ENCODE measurements at regions not wholly inside any gene's neighbourhood (a gene's known extent, or its start where the extent isn't known, plus 50 kb on each side); places are given as distances from the start of the nearest gene placed in this dataset.

GRCh38 chr6:3551716-3552511 is 95.1 kb upstream of the SLC22A23 start:
- H3K27me3 ChIP-seq, result no peaks in the 10 kb centered on the region
- H3K9me3 ChIP-seq, result peaks cover 0 to 40% of the 10 kb centered on the region in 2 donors
- no peaks in the 10 kb centered on the region for H3K4me1 ChIP-seq
- no peaks in the 10 kb centered on the region for H3K36me3 ChIP-seq
- no peak for DNase-seq (ENCODE audit: low spot score)
- no peak for TF ChIP-seq CTCF (IDR thresholded peaks at IDR 0.05)
- H3K27ac ChIP-seq, result no peak overlapping the region
- no peak overlapping the region for H3K4me3 ChIP-seq

- Histone ChIP-seq H3K27ac (no peak overlapping the region), H3K4me1 (no peaks in the 10 kb centered on the region), H3K27me3 (no peaks in the 10 kb centered on the region), H3K36me3 (no peaks in the 10 kb centered on the region), H3K4me3 (no peak overlapping the region), H3K9me3 (peaks cover 0 to 33% of the 10 kb centered on the region in 2 donors)
- TF ChIP-seq CTCF (IDR thresholded peaks at IDR 0.05), result no peak
- DNase-seq (ENCODE audit: low spot score), result peak; percentile 18
Measured at GRCh38 chr6:3549314-3549940, 92.6 kb upstream of the SLC22A23 start.

GRCh38 chr6:3546121-3546520 is 89.3 kb upstream of the SLC22A23 start:
- H3K36me3 ChIP-seq, result no peaks in the 10 kb centered on the region
- TF ChIP-seq CTCF (IDR thresholded peaks at IDR 0.05), result no peak
- H3K9me3 ChIP-seq, result peaks cover 0 to under 1% of the 10 kb centered on the region in 2 donors
- no peaks in the 10 kb centered on the region for H3K27me3 ChIP-seq
- no peak overlapping the region for H3K27ac ChIP-seq
- H3K4me3 ChIP-seq, result no peak overlapping the region
- H3K4me1 ChIP-seq, result no peaks in the 10 kb centered on the region
- no peak for DNase-seq (ENCODE audit: low spot score)

GRCh38 chr6:3545156-3545555 is 88.3 kb upstream of the SLC22A23 start:
- Histone ChIP-seq H3K27ac (no peak overlapping the region), H3K36me3 (no peaks in the 10 kb centered on the region), H3K27me3 (no peaks in the 10 kb centered on the region), H3K4me3 (no peak overlapping the region), H3K9me3 (no peaks in the 10 kb centered on the region), H3K4me1 (no peaks in the 10 kb centered on the region)
- DNase-seq (ENCODE audit: low spot score), result no peak
- TF ChIP-seq CTCF (IDR thresholded peaks at IDR 0.05), result no peak

GRCh38 chr6:3542032-3542640 is 85.3 kb upstream of the SLC22A23 start:
- peak; percentile 38 for DNase-seq (ENCODE audit: low spot score)
- H3K4me1 ChIP-seq, result no peaks in the 10 kb centered on the region
- H3K27ac ChIP-seq, result no peak overlapping the region
- no peaks in the 10 kb centered on the region for H3K36me3 ChIP-seq
- no peak for TF ChIP-seq CTCF (IDR thresholded peaks at IDR 0.05)
- no peak overlapping the region for H3K4me3 ChIP-seq
- no peaks in the 10 kb centered on the region for H3K27me3 ChIP-seq
- H3K9me3 ChIP-seq, result no peaks in the 10 kb centered on the region

All from right atrium auricular region (tissue), 2 donors.